Esophagus muscularis mucosa (tissue), 3 donors: ENCODE measurements at regions not wholly inside any gene's neighbourhood (a gene's known extent, or its start where the extent isn't known, plus 50 kb on each side); places are given as distances from the start of the nearest gene placed in this dataset.

ENCODE experiments used
- POLR2A ChIP-seq: fragments of 450-650 bp; IDR thresholded peaks from one replicate; pipeline ENCODE4 v1.6.1; 2017; ENCODE audit warnings: antibody characterized with exemption, moderate library complexity, mild to moderate bottlenecking, low read depth
- TF ChIP-seq, protein P1 (sequence below), 3 experiments: fragments of 200-600 bp in 2 of 3; fragments of 450-650 bp in 1 of 3; sonication (generic) in 2 of 3; IDR thresholded peaks; one replicate each; pipeline ENCODE4 v1.5.1; 2017 to 2019; ENCODE audit warnings: antibody characterized with exemption in 3 of 3, mild to moderate bottlenecking in 2 of 3, moderate library complexity in 1 of 3

DNA sequence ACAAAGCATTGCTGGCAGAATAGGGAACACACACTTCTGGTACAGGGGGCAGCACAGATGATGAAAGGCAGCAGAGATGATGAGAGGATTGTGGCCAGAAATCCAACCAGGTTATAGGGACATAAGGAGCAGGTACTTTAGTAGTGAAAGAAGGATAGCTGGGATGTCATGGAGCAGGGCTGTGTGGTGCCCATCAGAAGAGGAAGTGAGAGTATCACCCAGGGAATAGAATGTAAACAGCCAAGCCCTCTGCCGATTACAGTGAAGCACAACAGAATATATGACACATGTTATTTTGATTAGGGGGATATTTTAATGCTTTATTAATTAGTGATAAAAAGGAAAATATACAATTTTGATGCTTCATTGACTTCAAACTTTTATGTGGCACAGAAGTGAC, 883.4 kb upstream of the CDH2 start:
- TF ChIP-seq, protein P1, sequence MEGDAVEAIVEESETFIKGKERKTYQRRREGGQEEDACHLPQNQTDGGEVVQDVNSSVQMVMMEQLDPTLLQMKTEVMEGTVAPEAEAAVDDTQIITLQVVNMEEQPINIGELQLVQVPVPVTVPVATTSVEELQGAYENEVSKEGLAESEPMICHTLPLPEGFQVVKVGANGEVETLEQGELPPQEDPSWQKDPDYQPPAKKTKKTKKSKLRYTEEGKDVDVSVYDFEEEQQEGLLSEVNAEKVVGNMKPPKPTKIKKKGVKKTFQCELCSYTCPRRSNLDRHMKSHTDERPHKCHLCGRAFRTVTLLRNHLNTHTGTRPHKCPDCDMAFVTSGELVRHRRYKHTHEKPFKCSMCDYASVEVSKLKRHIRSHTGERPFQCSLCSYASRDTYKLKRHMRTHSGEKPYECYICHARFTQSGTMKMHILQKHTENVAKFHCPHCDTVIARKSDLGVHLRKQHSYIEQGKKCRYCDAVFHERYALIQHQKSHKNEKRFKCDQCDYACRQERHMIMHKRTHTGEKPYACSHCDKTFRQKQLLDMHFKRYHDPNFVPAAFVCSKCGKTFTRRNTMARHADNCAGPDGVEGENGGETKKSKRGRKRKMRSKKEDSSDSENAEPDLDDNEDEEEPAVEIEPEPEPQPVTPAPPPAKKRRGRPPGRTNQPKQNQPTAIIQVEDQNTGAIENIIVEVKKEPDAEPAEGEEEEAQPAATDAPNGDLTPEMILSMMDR (IDR thresholded peaks at IDR 0.05): no peak
- TF ChIP-seq POLR2A: no peak
